Germinal center (tissue), 1 donor: ENCODE measurements at regions not wholly inside any gene's neighbourhood (a gene's known extent, or its start where the extent isn't known, plus 50 kb on each side); places are given as distances from the start of the nearest gene placed in this dataset.

Experiments used
- DNase-seq: peaks from one replicate; pipeline ENCODE4 v3.0.0; 2012; ENCODE audit warnings: mixed read lengths, low spot score

DNA sequence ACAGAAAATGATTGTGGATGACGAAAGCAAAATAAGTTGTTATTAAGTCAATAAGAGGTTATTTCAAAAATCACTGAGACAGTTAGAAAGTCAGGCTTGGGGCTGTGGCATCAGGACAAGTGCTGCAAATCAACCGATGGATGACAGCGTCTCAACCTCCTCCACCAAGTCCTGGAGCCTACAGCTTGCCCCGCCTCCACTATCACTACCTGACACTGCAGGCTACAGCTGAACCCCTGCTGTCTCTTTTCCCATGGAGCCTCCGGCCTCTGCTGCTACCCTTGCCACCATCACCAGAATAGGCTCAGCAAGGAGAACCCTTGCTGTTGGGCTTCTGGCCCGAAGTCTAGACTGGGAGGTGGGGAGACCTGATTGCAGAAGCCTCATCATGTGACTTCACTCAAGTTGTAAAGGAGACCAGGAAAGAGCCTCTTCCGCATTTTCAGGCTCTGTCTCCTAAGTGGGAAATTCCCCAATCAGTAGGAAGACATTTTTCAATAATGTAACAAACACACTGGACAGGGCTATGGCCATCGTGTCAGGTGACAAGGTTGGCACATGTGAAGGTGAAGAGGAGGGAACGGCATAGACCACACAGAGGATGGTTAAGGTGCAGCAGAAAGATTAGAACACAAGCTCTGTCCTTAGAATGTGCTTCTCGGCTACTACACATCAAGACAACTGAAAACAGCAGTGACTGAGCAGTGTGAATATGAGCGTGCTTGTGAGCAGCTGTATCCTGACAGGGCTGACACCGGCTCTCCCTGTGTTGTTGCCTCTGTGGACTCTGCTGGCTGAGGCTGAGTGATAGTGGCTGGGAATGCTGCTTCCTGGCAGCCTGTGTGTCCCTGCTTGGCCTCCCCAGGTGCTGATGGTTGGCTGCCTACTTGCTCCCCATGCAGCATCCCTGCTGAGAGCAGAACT, 660.7 kb downstream of the PTPRU start:
- DNase-seq, result no peak

DNA sequence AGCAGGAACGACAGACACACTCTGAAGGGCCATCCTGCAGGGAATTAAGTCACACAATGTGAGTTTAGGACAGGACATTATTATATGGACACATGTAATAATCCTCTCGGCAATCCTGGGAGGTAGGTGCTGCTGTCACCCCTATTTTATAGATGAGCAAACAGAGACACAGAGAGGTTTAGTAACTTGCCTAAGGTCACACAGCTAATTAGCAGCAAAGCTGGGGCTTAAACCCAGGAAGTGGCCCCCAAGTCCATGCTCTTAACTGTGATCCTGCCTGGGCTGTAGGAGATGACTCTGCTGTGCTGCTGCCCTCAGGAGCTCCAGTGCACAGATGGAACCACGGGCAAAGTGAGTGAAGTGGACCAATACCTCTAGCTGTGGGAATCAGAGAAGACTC, 660.0 kb downstream of the PTPRU start:
- no peak for DNase-seq

DNA sequence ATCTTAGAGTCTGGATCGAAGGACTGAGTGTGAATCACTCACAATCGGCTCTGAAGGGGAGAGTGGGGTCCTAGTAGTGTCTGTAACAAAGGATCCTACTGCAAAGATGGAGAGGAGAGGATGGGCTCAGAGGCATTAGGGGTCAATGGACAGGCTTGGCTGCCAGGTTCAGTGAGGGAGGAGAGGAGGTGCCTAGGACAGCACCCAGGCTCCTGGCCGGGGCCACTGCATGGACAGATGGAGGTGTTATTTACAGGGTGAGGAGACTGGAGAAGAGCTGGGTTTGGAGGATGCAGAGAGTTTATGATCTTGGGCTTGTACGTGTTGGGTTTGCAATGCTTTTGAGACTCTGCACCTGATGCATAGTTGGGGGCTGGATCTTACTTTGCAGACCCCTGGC, 658.9 kb downstream of the PTPRU start:
- no peak for DNase-seq

DNA sequence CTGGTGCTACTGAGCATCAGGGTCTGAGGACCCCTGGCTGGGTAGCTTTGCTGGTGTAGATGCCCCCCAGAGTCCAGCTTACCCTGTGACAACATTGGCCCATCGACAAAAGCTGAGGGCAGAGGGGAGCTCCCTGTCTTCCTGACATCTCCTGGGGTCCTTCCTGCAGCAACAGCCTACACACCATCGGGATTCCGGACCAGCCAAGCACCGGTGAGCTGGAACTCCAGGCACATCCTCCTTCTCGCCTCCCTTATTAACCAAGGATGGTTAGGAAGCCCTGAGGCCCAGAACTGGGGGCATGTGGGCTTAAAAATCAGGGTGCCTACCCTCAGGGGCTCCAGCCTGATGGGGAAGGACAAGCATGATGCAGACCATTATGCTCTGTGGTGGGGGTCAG, 658.0 kb downstream of the PTPRU start:
- no peak for DNase-seq

DNA sequence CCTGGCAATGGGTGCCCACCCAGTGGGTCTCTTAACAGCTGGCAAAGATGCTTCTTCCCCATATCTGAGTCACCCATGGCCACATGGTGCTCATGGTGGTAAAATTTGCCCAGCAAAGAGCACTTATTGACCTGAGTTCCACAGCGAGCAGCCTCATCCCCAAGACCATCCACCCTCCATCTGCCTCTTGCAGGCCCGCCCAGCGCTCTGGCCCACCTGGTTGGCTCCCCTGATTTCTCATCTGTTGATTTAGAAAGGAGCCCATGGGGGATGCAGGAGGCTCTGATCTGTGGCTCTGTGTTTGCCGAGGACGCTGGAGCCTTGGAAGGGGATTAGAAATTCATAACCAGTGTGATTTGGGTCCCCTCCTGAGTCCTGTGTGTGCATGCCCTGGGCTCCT, 657.5 kb downstream of the PTPRU start:
- no peak for DNase-seq

DNA sequence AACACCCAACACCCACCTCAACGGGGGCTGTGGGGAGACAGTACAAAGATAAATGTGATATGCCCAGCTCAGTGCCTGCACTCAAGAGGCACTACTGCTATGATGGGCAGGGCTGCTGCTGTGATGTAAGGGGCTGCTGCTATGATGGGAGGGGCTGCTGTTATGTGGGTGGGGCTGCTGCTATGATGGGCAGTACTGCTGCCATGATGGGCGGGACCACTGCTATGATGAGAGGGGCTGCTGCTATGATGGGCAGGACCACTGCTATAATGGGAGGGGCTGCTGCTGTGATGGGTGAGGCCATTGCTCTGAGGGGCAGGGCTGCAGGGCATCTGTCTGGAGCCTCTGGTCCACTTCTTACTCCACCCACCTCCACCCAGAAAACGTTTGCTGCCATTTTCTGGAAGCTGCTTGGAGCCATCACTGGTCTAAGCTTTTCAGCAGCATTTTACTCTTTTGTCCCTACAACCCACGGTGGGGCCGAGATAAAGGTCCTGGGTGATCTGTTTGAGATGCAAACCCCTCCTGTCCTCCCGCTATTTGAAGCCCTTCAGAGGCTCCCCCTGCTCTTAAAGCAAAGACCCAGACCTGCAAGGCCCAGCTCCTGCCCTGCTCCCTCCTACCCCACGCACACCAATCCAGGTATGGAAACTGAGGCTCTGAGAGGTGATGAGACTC, 656.9 kb downstream of the PTPRU start:
- DNase-seq, result no peak

DNA sequence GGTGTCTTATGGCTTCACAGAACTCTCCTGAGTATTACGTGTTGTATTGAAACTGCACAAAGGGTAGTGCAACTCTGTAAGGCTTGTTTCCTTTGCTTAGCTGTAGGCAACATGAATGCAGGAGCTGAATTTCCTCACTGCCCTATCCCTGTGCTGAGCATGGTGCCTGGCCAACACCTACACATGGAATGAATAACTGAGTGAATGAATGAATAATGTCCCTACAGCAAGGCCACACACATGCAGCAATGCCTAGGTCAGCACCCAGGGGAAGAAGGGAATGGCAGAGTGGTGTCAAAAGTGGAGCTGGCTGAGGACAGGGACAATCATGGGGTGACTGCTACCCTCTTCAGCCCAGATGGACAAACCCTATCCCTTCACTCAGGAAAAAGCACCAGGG, 655.9 kb downstream of the PTPRU start:
- no peak for DNase-seq

DNA sequence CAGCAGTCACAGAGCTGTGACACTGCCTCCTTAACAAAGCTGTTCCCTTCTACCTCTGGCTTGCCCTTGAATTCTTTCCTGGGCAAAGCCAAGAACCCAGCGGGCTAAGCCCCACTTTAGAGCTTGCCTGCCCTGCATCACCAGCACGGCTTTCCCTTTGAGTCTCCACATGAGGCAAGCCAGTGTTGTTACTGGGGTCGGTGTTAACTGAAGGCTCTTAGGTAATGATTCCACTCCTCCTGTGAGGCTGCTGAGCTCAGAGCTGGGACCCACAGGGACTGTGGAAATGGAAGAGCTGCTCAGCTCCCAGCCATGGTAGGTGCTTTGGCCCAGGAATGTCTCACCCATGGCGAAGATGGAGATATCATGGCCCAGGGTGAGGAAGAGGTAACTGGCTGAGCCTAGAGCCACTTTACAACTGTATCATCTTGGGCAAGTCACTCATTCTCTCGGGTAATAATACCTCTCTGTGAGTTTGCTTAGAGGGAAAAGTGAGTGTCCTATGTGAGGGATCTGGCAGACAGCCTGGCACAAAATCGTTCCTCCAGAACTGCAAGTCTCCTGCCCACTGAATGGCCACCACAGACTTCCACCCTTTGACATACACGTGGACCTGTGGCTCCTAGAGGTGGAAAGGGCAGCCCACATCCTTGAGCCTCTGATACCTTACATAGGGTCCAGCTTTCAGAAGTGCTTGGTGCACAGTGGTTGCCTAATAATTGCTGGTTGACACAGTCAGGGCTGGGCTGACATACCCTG, 654.1 kb downstream of the PTPRU start:
- no peak for DNase-seq

DNA sequence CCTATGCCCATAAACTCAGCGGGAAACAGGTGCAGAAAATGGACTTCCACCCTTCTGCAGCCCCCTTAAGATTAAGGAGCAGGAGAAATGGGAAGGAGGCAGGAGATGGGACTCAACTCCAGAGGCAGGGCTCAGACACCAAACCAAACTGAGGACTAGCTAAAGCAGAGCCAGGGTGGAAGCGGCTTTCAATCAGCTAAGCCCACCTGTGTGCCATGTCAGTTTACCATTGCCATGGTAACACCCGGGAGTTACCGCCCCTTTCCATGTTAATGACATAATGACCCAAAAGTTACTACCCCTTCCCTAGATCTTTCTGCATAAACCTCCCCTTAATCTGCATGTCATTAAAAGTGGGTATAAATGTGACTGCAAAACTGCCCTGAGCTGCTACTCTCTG, 653.5 kb downstream of the PTPRU start:
- no peak for DNase-seq

DNA sequence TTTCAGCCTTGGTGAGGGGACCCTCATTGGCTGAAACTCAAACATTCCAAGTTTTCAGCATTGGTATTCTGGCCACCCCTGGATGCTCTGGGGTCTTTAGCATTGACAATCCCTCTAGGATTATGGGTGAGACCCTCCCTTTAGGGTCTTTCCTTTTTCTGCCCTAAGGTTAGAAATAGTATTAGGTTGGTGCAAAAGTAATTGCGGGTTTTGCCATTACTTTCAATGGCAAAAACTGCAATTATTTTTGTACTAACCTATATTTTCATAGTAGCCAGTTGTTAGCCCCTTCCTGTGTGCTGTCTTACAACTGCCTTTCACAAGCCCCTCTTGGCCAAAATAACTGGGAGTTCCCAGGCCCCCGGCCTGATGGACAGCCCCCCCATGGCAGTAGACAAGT, 648.4 kb downstream of the PTPRU start:
- DNase-seq, result no peak

DNA sequence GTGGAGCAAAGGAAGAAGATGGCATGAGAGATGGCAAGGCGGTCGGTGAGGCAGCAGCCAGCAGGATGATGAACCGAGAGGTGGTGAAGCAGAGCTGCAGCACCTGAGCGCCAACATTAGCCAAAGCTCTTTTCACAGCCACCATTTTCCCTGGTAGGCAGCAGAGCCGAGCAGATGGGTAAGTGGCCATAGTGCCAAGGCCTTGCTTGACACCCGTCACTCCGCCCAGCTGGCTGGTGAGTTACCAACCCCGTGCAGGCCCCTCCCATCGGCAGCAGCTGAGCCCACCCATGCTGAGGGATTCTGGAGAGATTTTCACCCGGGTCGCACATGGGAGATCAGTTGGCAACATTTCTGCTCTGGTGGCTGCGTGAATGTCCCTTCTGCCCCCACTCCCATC, 647.7 kb downstream of the PTPRU start:
- no peak for DNase-seq

DNA sequence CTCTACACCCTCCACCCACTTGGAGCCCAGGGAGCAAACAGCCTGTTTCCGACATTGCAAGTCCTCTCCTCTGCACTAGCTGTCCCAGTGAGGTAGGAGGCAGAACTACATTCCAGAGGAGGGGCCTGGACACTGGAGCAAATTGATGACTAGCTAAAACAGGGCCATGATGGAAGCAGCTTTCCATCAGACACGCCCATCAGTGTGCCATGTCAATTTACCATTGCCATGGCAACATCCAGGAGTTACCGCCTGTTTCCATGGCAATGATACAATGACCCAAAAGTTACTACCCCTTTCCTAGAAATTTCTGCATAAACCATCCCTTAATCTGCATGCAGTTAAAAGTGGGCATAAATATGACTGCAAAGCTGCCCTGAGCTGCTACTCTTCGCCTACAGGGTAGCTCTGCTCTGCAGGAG, 647.1 kb downstream of the PTPRU start:
- DNase-seq, result no peak

DNA sequence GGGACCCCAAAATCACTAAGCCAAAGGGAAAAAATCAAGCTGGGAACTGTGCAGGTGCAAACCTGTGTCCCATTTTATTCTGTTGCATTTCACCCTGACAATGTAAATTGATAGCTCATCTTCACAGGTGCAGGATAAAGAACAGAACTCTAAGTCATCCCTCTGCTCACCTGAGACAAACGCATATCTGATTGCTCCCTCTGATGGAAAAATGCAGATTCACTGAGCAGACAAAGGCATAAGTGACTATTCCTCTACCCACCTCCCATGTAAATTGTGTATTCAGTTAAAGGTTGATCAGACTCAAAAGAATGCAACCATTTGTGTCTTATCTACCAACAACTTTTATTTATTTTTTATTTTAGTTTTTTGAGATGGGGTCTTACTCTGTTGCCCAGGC, 644.2 kb downstream of the PTPRU start:
- no peak for DNase-seq

DNA sequence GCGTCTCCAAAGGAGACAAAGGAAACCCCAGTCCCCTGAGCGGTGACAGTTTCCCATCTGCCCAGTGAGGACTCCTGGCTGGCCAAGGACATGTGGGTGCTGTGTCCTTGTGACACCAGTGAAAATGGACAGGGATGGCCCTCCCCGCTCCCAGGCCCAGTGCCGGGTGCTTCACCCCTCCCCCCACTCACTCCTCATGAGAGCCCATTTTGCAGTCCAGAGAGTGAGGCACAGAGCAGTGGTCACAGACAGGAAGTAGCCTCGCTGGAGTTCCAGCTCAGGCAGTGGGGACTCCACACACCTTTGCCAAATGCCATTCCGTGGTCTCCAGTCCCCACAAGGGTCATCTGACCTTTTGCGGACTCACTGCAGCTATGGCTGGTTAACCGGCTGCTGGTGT, 642.9 kb downstream of the PTPRU start:
- no peak for DNase-seq

DNA sequence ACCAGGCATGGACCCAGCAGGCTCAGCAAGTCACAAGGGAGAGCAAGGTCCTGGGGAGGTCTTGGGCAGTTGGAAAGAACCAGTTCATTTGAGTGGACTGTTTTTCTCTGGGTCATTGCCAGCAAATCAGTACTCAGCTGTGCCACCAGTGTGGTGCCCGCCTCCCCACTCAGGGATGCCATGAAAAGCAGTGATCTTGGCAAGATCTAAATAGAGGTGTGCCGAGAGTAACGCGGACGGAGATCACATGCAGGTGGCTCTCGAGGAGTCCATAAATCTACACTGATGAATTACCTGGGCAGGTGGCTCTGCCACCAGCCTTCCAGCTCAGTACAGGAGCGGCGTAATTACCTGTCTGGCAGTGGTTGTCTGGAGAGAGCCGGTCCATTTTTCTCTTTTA, 642.2 kb downstream of the PTPRU start:
- no peak for DNase-seq

DNA sequence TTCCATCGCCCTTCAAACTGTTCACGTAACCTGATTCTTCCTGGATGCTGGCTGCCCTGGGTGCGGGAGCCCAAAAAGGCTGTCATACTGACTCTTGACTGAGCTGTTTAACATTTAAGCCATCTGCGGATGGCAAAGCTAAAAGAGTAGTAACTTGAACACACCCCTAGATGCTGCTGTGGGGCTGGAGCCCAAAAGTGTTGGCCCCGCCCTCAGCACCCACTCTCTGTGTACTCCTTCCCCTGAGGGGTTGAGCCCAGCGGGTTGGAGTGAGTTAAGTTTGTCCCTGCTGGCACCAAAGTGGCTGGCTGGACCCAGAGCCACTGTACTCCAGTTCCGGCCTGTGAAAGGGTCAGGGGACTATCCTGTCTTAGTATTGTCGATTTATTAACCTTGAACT, 640.6 kb downstream of the PTPRU start:
- DNase-seq, result no peak

DNA sequence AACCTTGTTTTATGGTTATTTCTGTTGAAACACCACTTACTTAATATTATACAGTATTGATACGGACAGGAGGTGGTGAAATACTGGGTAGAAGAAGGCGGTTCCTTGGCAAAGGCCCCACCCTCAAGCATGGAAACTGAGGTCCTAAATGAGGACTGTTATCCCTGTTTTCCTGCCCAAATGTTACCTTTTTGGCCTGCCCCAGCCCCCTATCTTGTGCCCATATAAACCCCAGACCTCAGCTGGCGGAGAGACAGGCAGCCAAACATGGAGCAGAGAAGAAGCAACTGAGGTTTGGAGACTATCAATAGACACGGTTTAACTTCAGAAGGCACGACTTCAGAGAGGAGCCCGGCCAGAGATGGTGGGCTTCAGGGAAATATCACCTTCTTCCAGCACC, 640.1 kb downstream of the PTPRU start:
- no peak for DNase-seq

DNA sequence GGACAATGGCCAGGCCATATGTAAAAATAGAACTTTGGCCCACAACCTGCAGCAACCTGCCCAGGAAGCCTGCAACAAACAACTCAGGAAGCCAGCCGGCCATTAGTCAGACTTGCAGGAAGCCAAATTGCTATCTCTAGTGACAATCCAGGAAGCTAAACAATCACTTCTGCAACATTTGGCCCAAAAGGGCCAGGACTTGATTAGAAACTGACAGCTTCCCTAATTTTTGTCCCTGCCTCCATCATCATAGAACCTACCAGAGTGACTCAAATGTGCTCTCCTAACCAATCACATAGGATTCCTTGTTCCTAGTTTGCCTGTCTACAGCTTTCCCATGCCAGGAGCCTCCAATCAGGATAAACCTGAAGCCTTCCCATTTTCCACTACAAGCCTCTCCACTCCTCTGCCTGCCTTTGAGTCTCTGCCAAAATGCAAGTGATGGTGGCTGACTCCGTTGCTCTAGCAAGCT, 639.3 kb downstream of the PTPRU start:
- no peak for DNase-seq

DNA sequence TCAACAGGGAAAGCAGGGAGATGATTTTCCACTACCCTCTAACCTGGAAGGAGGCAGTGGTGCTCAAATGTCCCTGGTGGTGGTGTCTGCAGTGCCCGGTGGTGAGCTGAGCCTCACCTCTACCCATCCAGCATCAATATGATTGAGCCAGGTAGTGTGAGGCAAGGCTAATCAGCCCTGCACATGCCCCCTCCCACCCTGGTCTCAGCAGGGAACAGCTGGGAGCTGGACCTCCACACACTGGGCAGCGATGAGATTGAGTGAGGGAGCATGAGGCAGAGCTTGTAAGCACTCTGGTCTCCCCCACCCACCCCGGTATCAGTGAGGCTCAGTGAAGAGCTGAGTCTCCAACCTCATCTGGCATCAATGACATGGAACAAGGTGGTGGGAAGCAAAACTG, 634.3 kb downstream of the PTPRU start:
- DNase-seq, result no peak

DNA sequence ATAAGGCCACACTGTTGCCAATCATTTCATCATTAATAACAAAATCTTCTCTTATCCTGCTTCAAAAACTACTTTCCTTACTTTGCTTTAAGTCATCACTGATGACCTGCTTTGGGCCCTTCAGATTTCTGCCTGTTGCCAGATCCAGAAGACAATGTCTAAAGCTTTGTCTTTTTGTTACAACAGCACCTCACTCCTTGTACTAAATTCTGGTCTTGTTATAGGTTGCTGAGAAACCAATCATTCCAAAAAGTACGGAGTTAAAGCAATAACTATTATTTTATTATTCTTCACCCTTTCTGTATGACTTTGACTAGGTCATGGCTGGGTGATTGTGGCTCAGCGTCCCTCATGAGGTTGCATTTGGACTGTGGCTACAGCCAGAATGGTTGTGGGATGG, 633.5 kb downstream of the PTPRU start:
- no peak for DNase-seq

DNA sequence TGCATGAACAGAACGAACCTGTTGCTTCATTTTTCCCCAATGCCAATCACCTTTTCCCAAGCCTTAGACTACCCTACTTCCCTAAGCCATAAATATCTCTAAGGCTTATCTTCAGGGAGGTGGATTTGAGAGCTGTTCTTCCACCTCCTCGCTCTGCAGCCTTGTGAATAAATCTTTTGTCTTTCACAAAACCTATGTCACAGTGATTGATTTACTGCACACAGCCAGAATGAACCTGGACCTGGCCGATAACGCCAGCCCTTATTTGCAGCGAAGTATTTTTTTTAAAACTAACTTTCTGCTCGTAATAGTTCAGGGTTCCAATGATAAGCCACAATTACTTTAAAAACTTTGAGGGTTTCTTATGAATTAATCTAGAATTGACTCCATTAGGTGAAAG, 632.6 kb downstream of the PTPRU start:
- DNase-seq, result no peak

DNA sequence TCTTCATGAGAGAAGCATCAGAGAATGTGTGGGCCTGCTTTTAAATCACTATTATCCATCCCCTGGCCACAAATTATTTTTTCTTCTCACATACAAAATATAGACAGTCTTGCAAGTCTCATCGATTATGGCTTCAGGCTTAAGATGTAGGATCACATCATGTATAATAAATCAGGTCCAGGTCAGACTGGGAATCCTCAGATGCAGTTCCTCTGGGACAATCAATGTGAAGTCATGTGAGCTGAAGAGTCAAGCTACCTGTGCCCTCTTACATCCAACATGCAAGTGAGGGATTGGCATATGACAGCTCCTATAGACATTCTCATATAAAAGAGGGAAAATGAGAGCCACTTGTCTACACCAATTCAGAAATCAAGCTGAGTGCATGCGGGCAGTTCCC, 631.8 kb downstream of the PTPRU start:
- DNase-seq, result no peak

DNA sequence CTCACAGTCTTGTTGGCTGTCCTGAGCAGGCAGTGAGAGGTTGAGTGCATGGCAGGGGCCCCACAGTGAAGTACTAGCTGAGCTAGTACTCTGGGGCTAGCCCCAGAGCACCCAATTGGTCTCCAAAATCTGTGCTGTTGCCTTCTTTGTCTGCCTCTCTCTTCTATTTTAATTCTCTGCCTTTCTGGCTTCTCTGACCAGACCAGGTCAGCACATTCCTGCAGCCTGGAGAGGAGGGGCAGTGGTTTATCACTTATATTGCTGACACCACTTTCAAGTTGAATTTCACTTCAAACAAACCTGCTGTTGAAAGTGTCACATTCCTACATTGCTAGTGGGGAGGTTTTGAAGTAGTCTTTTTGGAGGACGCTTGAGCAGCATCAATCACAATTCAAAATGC, 628.7 kb downstream of the PTPRU start:
- DNase-seq, result no peak
